ENCODE measurements at regions not wholly inside any gene's neighbourhood (a gene's known extent, or its start where the extent isn't known, plus 50 kb on each side); places are given as distances from the start of the nearest gene placed in this dataset.

DNA sequence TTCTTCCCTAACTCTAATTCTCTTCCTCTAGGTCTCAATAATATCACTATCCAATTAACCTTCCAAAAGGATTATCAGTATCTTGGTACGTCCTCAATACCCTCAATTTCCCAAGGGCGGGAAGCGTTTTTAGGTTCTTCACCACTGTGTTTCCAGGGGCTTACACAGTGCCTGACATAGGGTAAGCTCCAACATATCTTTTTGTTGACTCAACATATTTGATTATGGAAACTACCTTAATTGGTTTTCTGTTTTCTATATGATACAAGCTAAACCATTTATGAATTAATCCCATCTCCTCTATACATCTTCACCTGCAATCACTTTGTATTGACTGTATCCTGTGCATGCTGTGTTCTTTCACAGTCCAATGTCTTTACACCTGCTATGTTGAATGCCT lies 987.3 kb downstream of the GRID1 start:
- no peak for TF ChIP-seq CTCF (IDR thresholded peaks at IDR 0.05)
- TF ChIP-seq POLR2A (IDR thresholded peaks at IDR 0.05): no peak
